HG03095 (cell line): ENCODE measurements at regions not wholly inside any gene's neighbourhood (a gene's known extent, or its start where the extent isn't known, plus 50 kb on each side); places are given as distances from the start of the nearest gene placed in this dataset.

Experiments
- ATAC-seq: cut with Tn5 transposase; IDR thresholded peaks from one replicate; pipeline ENCODE4 v1.9.1; 2021; ENCODE audit warnings: moderate library complexity; ENCODE audit not compliant: unreplicated experiment

DNA sequence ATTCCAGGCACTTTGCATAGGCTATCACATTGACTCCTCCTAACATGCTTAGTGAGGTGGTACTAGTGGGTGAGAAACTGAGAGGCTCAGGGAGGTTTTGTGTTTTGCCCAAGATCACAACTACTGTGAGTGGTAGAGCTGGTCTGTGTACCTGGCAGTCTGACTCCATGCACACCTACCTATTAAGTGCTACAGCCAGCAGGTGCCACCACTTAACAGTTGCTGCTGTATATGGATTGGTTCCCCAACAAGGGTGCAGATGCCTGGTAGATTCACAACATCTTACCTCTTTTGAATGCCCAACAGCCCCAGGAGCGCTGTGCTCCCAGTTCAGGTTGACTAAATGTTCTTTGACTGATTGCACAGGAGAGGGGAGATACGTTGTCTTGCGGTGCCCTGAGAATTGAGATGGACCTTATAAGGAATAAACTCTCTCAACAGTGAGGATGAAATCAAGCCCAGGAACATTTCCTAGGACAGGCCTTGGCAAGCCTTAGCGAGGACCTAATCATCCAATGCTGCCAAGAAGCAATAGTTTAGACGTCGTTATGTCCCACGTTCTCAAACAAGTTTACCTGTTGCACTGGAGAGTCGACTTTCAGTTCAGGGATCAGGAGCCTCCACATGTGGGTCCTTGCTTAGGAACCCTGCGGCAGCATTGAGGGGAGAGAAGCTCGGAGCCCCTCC lies 78.9 kb upstream of the F3 start:
- no peak for ATAC-seq

DNA sequence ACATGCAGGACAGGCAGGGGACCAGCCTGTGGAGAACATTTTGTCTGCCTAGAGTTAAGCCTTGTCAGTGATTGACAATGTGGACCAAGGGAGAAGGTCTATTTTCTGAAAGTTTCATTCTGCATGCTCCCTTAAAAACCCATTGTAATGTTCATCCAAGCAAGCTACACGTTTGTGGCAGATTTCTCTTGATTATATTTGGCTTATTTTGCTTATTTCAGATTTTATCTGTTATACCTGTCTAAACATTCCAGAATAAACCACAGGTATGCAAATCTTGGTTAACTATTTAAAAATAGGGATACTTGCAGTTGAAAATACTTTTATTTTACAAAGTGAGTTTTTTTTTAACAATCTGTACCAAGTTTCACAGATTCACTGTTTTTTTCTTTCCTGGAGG lies 78.2 kb upstream of the F3 start:
- ATAC-seq: no peak

DNA sequence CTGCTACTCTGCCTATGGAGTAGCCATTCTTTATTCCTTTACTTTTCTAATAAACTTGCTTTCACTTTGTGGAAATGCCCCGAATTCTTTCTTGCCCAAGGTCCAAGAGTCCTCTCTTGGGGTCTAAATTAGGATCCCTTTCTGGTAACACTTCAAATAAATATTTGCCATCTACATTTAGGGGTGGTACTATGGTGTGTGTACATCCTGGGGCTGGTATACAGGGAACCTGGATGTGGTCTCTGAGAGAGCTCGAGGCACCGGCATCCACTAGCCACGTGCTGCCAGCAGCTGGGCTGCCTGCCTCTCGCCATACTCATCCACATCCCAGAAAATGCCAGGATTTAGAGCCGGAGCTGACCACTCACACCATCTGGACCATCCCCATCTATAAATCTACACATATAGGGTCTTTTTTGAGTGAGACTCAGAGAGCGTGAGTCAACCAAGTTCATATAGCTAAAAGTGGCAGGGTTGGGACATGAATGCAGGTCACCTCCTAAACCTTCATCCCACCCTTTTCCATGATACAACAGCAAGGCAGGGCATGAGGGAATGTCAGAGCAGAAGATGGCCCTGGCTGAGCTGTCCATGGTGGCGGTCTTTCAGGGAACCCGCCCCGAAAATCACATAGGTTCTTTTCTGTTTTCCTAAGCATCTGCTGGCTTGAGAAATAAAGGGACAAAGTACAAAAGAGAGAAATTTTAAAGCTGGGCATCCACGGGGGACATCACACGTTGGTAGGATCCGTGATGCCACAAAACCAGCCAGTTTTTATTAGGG lies 76.6 kb upstream of the F3 start:
- ATAC-seq: no peak

DNA sequence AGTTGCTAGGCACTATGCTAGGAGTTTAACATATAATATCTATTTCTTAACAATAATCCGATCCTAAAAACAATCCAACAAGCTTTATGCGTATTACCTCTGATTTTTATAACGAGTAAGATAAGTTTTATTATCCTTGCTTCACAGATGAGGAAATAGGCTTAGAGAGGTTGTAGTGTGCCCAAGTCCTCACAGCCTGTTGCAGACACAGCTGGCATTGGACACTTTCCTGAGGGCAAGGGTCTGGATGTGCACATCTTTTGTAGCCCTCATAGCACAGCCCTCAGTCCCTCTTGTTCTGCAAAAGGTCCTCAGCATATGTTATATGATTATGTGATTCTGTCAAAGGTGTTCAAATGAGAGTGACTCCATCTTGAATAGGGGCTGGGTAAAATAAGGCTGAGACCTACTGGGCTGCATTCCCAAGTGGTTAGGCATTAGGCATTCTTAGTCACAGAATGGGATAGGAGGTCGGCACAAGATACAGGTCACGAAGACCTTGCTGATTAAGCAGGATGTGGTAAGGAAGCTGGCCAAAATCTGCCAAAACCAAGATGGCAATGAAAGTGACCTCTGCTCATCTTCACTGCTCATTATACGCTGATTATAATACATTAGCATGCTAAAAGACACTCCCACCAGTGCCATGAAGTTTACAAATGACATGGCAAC lies 75.7 kb upstream of the F3 start:
- no peak for ATAC-seq

DNA sequence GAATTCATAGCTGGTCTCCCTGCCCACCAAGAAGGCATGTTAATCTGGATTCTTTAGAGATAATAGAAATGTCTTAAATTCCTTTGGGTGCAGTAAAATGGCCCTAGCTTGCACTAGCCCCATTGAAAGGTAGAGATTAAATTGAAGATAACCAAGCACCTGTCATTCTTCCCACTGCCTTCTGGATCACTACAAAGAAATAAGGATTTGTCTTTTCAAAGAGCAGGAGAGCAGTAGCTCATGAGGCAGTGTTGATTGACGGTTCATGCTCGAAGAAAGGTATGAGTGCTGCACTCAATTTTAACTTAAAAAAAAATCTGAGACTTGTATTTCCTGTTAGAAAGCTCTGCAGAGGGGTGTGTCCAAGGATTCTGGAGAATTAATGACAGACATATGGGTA lies 74.9 kb upstream of the F3 start:
- no peak for ATAC-seq

- no peak for ATAC-seq
Observed at GRCh38 chr1:94614996-94615395, 73.4 kb upstream of the F3 start.

DNA sequence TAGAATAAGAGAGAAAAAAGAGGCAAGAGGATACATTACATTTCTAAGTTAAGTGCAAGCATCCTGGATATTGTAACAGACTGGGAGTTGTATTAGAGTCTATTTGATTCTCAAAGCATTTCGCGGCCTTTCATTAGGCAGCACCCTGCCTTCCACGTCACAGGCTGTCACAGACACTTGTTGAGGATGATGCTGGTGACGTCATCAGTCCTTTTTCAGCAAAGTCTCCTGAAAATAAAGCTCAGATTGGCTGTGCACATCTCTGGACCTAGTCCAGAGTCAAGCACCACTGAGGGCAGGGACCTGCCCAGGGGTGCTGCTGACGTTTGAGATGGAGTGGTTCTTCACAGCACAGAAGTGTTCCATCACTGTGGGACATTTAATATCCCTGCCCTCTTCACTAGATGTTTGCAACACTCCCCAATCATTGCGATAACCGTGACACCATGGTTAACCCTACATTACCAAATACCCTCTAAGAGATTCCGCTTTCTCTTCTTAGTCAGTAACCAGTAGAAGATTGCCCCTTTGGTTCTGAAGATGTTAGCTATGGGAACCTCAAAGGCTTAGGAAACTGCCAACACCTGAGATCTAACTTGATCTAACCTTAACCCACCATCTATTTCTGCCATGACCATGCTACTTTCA lies 72.7 kb upstream of the F3 start:
- no peak for ATAC-seq

- no peak for ATAC-seq
Observed at GRCh38 chr1:94612525-94613204, 71.1 kb upstream of the F3 start.

DNA sequence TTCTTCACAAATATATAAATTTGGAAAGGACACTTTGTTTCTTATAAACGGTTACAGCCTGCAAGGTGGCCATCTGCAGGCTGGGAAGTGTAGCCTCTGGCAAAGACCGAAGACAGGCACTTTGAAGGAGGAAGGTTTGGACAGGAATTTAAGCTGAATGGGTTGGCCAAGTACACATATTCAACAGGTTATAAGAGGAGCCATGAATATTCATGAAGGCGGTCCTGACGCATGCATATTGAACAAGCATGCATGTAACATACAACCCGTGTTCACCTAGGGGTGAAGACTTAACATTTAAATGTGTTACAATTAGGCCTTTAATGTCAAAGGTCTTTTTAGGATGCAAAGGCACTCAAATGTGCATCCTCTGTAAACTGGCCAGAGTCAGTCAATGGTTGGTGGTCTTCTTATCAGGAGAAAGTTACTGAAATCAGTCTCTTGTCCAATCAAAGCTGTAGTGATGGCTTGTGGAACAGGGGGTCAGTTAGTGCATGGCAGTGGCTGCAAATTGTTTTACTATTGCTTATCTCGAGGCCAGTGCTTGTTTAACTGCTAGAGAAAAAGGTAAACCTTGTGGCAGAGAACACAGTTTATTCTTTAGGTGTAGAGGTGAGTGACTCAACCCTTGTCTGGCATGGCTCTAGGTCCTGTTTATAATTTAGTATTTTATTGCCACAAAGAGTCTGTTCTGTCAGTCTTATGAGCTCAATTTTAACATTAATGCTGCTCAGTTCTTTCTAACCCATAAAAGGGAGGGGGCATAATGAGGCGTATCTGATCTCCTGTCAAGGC lies 70.3 kb upstream of the F3 start:
- ATAC-seq: no peak

- ATAC-seq: no peak
Observed at GRCh38 chr1:94609619-94610018, 68.1 kb upstream of the F3 start.

DNA sequence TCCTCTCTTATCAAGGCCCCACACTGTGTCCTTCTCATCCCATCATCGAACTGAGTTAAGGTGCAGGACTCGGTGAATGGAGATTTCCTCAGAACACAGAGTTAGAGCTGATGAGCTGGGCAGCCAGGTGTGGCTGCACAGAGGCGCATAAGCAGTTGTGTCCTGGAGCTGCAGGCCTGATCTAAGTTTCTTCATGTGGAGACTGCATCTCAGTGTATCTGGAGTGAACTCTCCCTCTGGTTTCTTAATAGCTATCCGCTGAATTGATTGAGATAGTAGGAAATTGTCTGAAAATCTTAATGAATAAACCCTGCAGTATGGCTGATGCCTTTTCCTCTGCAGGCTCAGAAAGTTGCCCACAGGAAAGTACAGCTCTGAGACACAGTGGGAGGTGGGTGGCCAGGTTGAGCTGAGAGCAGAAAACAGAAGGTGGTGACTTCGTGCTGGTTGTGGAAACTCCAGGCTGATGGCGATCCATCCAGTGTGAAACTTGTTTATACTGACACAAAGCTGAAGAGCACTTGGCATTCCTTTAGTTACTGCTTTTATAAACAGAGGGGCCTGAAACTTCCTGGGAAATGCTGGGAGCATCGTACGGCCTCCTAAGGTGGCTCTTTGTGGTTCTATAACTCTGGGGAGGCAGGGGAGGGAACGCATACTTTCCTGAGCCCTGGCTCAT lies 67.4 kb upstream of the F3 start:
- no peak for ATAC-seq

DNA sequence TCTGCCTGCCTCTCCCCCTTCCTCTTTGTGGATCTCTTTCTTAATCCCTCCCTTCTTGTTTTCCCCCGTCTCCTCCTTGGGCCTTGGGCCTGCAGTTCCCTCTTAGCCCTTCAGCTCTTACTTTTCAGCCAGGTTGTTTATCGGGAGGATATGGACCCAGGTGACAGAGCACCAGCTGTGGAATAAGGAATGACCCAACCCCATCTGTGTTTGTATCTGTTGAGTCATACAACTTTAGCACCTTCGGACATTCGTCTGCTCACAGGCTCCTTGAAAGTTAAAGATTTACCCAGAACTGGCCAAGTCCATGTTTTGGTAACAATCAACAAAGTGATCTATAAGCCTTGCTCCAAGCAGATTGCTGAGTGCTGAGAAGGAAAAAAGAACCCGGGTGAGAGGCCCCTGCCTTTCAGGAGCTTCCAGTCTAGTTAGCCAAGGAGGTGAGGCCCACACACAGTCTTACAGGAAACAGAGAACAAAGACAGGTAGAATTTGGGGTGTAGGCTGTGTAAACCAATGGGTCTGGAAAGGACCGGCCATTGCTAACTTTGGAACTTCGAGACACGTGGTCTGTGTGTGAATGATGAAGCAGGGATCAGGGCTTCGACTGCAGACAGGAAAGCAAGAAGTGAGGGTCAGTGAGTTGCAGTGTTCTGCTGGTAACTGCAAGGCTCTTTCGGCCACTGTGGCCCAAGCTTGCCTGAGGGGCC lies 66.7 kb upstream of the F3 start:
- ATAC-seq: no peak

DNA sequence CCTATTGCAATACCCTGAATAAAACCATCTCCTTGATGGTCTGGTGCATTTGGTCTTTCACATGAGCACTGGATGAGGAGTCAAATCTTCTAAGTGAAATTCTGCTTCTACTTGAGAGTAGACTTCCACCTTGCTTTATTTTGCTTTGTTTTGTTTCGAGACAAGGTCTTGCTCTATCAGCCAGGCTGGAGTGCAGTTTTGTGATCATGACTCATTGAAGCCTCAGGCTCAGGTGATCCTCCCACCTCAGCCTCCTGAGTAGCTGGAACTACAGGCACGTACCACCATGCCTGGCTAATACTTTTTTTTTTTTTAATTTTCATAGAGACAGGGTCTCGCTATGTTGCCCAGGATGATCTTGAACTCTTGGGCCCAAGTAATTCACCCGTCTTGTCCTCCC lies 65.8 kb upstream of the F3 start:
- no peak for ATAC-seq

- no peak for ATAC-seq
Observed at GRCh38 chr1:94606471-94606870, 64.9 kb upstream of the F3 start.

DNA sequence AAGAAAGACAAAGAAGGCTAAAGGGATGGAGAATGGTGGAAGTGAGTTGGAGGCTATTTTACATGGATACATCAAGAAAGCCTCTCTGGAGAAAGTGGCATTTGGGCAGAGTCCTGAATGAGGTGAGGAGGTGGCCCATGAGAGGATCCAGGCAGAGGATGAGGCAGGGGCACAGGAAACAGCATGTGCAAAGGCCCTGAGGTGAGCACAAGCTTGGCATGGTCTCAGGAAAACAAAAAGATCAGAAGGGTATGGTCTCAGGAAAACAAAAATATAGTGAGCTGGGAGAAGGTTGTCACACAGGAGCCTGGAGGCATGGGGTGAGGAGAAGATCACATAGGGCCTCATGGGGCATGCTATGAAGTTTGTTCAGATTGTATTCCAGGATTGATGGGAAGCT lies 62.1 kb upstream of the F3 start:
- ATAC-seq: no peak

DNA sequence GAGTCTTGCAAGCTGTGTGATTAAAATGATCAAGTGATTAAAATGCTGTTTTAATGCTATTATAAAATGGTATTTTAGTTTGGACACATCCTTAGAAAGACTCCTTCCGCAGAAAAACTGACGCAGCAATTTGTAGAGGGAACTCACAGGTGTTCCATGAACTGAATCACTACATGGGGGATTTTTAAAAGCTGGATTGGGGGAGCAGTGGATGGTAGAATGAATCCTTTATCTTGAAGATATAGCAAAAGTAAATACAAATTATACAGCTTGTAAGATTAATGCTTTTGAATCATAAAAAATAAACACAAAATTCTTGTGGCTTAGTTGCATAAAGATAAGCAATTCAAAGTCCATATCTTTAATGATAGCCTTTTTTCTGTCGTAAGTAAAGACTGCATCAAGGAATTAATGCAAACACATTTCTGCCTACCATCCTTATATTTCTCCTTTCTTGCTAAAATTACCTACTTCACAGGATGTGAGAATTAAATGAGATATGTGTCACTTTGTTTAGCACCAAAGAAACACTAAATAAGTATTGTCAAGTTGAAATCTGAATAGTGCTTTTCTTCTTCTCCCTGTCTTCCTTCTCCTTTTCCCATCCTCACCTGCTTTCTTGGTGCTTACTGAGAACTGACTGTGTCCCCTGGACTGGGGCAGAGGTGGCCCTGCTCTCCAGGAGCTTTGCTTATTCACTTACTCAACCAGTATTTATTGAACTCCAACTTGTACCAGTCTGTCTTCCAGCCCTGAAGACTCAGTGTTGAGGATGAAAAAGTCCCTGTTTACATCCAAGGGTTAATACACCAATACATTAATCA lies 61.5 kb upstream of the F3 start:
- no peak for ATAC-seq

- ATAC-seq: no peak
Observed at GRCh38 chr1:94602316-94602715, 60.8 kb upstream of the F3 start.

- ATAC-seq: no peak
Observed at GRCh38 chr1:94600556-94600955, 59.0 kb upstream of the F3 start.
